Suprapubic skin (tissue), 4 donors: ENCODE measurements at regions not wholly inside any gene's neighbourhood (a gene's known extent, or its start where the extent isn't known, plus 50 kb on each side); places are given as distances from the start of the nearest gene placed in this dataset.

Experiments used
- DNase-seq, 2 donors: peaks; one replicate each; pipeline ENCODE4 v3.0.0-alpha.2; 2019; ENCODE audit warnings: low spot score in 2 of 2
- H3K27ac ChIP-seq: fragments of 200-600 bp; sonication (generic); one replicate; pipeline ENCODE4 v1.5.1; 2019
- H3K27me3 ChIP-seq: fragments of 200-600 bp; sonication (generic); one replicate; pipeline ENCODE4 v1.5.1; 2019
- H3K36me3 ChIP-seq: fragments of 200-600 bp; sonication (generic); one replicate; pipeline ENCODE4 v1.5.1; 2019
- H3K4me1 ChIP-seq: fragments of 200-600 bp; sonication (generic); one replicate; pipeline ENCODE4 v1.5.1; 2019
- H3K4me3 ChIP-seq: fragments of 200-600 bp; sonication (generic); one replicate; pipeline ENCODE4 v1.5.1; 2019; ENCODE audit warnings: mild to moderate bottlenecking
- H3K9me3 ChIP-seq: fragments of 200-600 bp; sonication (generic); one replicate; pipeline ENCODE4 v1.5.1; 2019
- CTCF ChIP-seq, 2 donors: fragments of 200-600 bp in 1 of 2; fragments of 450-650 bp in 1 of 2; sonication (generic) in 1 of 2; IDR thresholded peaks; one replicate each; pipeline ENCODE4 v1.5.1; 2016 to 2019; ENCODE audit warnings: antibody characterized with exemption in 2 of 2, mild to moderate bottlenecking in 1 of 2, moderate library complexity in 1 of 2
- EP300 ChIP-seq: sonication (generic); formaldehyde crosslinking; IDR thresholded peaks from one replicate; pipeline ENCODE4 v1.6.1; 2017; ENCODE audit warnings: antibody characterized with exemption
- POLR2A ChIP-seq, 2 donors: fragments of 450-650 bp; IDR thresholded peaks; one replicate each; pipeline ENCODE4 v1.6.1; 2017; ENCODE audit warnings: antibody characterized with exemption in 2 of 2, mild to moderate bottlenecking in 2 of 2, moderate library complexity in 2 of 2
- POLR2AphosphoS5 ChIP-seq, 3 donors: sonication (generic); formaldehyde crosslinking; IDR thresholded peaks; one replicate each; pipeline ENCODE4 v1.6.1; 2017; ENCODE audit warnings: antibody characterized with exemption in 3 of 3
- WGBS: methylation state at CpG from one replicate; pipeline ENCODE4 v1.1.5; 2018; 5-methylcytosine and 5-hydroxymethylcytosine counted together

DNA sequence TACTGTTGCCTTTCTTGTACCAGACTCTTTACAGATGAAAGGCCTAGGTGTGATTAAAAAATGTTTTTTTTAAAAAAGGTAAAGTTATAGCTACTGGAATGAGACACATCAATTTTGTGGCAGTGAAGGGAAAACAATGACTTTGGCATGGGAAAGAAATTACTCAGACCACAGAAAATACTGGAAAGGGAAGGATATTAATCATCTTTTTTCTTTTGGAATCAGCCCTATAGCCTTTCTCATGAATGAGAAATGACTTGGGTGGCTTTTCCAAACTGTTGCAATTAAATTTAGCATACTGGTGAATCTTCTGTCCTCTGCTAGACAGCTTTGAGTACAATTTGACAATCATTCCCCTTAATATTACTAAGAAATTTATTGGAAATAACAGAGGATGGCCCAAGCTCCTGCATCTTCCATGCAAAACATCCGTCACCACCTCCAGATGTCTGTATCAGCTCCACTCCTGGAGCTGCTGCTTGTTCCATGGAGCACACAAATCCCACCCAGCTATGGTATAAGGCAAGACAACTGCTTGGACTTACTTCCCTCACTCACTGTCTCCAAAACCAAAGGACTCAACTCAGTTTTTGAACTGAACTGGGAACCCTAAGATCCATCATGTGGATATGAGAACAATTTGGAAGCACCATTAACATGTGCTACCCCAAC lies 97.6 kb upstream of the ARSJ start:
- no peak overlapping the region for H3K27ac ChIP-seq
- WGBS = 88% methylated on average over 1 of the region's 1 CpG
- TF ChIP-seq EP300 (no peak), POLR2AphosphoS5 (IDR thresholded peaks at IDR 0.05) (no peak), POLR2A (IDR thresholded peaks at IDR 0.05) (no peak), CTCF (IDR thresholded peaks at IDR 0.05) (no peak)
- H3K36me3 ChIP-seq = no peaks in the 10 kb centered on the region
- H3K4me3 ChIP-seq = no peak overlapping the region
- H3K27me3 ChIP-seq = no peaks in the 10 kb centered on the region
- H3K9me3 ChIP-seq = no peaks in the 10 kb centered on the region
- no peak for DNase-seq
- H3K4me1 ChIP-seq = no peaks in the 10 kb centered on the region

GRCh38 chr4:114077610-114078009 lies 98.2 kb upstream of the ARSJ start:
- H3K4me3 ChIP-seq = no peak overlapping the region
- no peaks in the 10 kb centered on the region for H3K4me1 ChIP-seq
- H3K9me3 ChIP-seq = no peaks in the 10 kb centered on the region
- no peaks in the 10 kb centered on the region for H3K27me3 ChIP-seq
- DNase-seq = no peak
- no peak overlapping the region for H3K27ac ChIP-seq
- no peaks in the 10 kb centered on the region for H3K36me3 ChIP-seq
- TF ChIP-seq POLR2AphosphoS5 (IDR thresholded peaks at IDR 0.05) (no peak), CTCF (IDR thresholded peaks at IDR 0.05) (no peak), POLR2A (IDR thresholded peaks at IDR 0.05) (no peak), EP300 (no peak)

- no peaks in the 10 kb centered on the region for H3K27me3 ChIP-seq
These were observed 99.2 kb upstream of the ARSJ start for GRCh38 chr4:114078636-114079035.

GRCh38 chr4:114081783-114082182 lies 102.3 kb upstream of the ARSJ start:
- H3K27me3 ChIP-seq = no peaks in the 10 kb centered on the region
- no peaks in the 10 kb centered on the region for H3K36me3 ChIP-seq
- no peak overlapping the region for H3K27ac ChIP-seq
- H3K9me3 ChIP-seq = no peaks in the 10 kb centered on the region
- H3K4me1 ChIP-seq = no peaks in the 10 kb centered on the region
- DNase-seq = no peak
- no peak overlapping the region for H3K4me3 ChIP-seq
- TF ChIP-seq POLR2AphosphoS5 (IDR thresholded peaks at IDR 0.05) (no peak), POLR2A (IDR thresholded peaks at IDR 0.05) (no peak), EP300 (no peak), CTCF (IDR thresholded peaks at IDR 0.05) (no peak)

More at GRCh38 chr4:114078636-114079035, 99.2 kb upstream of the ARSJ start:
- H3K36me3 ChIP-seq = no peaks in the 10 kb centered on the region
- H3K27ac ChIP-seq = no peak overlapping the region
- H3K4me3 ChIP-seq = no peak overlapping the region
- TF ChIP-seq EP300 (no peak), POLR2AphosphoS5 (IDR thresholded peaks at IDR 0.05) (no peak), CTCF (IDR thresholded peaks at IDR 0.05) (no peak), POLR2A (IDR thresholded peaks at IDR 0.05) (no peak)
- H3K4me1 ChIP-seq = no peaks in the 10 kb centered on the region
- DNase-seq = no peak
- H3K9me3 ChIP-seq = no peaks in the 10 kb centered on the region

DNA sequence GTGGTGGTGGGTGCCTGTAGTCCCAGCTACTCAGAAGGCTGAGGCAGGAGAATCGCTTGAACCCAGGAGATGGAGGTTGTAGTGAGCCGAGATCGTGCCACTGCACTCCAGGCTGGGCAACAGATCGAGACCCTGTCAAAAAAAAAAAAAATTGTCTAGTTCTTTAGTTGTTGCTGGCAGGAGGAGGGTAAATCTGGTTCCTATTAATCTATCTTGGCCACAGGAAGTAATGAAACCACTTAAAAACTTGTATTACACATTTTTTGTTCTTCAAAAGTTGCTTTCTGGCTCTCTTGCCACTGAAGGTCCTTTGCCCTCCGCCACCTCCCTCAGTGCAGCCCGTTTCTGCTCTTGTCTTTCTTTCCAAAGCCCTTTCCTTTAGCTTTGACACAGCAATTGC lies 102.9 kb upstream of the ARSJ start:
- H3K27ac ChIP-seq = no peak overlapping the region
- no peak overlapping the region for H3K4me3 ChIP-seq
- no peaks in the 10 kb centered on the region for H3K36me3 ChIP-seq
- no peak for DNase-seq
- H3K27me3 ChIP-seq = no peaks in the 10 kb centered on the region
- no peaks in the 10 kb centered on the region for H3K4me1 ChIP-seq
- 77% methylated on average over 6 of the region's 6 CpGs for WGBS
- no peak for TF ChIP-seq POLR2A (IDR thresholded peaks at IDR 0.05)
- no peak for TF ChIP-seq CTCF (IDR thresholded peaks at IDR 0.05)
- TF ChIP-seq POLR2AphosphoS5 (IDR thresholded peaks at IDR 0.05) = no peak
- no peak for TF ChIP-seq EP300
- H3K9me3 ChIP-seq = no peaks in the 10 kb centered on the region
